B cell (primary cell): ENCODE measurements at regions not wholly inside any gene's neighbourhood (a gene's known extent, or its start where the extent isn't known, plus 50 kb on each side); places are given as distances from the start of the nearest gene placed in this dataset.

ENCODE experiments used
- CTCF ChIP-seq: fragments of 200-600 bp; IDR thresholded peaks from one replicate; pipeline ENCODE4 v1.8.0; 2022; ENCODE audit warnings: antibody characterized with exemption, mild to moderate bottlenecking
- EZH2 ChIP-seq: IDR thresholded peaks from 2 replicates; pipeline ENCODE4 v1.6.1; 2012; ENCODE audit warnings: borderline replicate concordance, low read depth, mild to moderate bottlenecking, moderate library complexity, low read length; ENCODE audit not compliant: insufficient read depth, poor library complexity, severe bottlenecking

- TF ChIP-seq CTCF = no peak
- no peak for TF ChIP-seq EZH2
Observed at GRCh38 chr4:151618858-151619257, 141.9 kb downstream of the GATB start.
